GM12878 (cell line): ENCODE measurements at regions not wholly inside any gene's neighbourhood (a gene's known extent, or its start where the extent isn't known, plus 50 kb on each side); places are given as distances from the start of the nearest gene placed in this dataset.

Experiments used
- ATAC-seq: fragments of 200-7000 bp; cut with Tn5 transposase; 3 replicates; pipeline ENCODE4 v1.9.1; 2020; ENCODE audit warnings: mild to moderate bottlenecking, moderate library complexity
- BruUV-seq: library from RNA; stranded (reverse); fragments of 400-500 nt; replicated peaks from 2 replicates; lab custom pipeline; 2021; lab: Mats Ljungman, UMichigan
- CTCF ChIA-PET: fragments of 300-600 bp; sonication (Branson Sonifier 250); formaldehyde crosslinking; extraction: SDS; loops from one replicate; lab custom pipeline; 2021; ENCODE audit warnings: inconsistent platforms; lab: Yijun Ruan, JAX
- POLR2A ChIA-PET: fragments of 350-600 bp; formaldehyde crosslinking; extraction: SDS; loops from one replicate; lab custom pipeline; 2021; ENCODE audit warnings: inconsistent platforms; lab: Charles Lee
- RAD21 ChIA-PET: fragments of 300-600 bp; sonication (Branson Sonifier 250); formaldehyde crosslinking; loops from one replicate; lab custom pipeline; 2023; ENCODE audit warnings: antibody characterized with exemption; ENCODE audit not compliant: unreplicated experiment; lab: Charles Lee
- SMC1A ChIA-PET: fragments of 300-600 bp; sonication (Branson Sonifier 250); formaldehyde crosslinking; loops from one replicate; lab custom pipeline; 2023; ENCODE audit not compliant: unreplicated experiment, uncharacterized antibody; lab: Charles Lee
- DNase-seq: peaks from one replicate; pipeline ENCODE4 v3.0.0-alpha.2; 2011; ENCODE audit warnings: low read depth, low spot score
- FAIRE-seq: peaks from 3 replicates; lab custom pipeline; 2011; peaks lifted over from hg19 to GRCh38; lab: Jason Lieb, UNC
- H2AFZ ChIP-seq: 2 replicates; pipeline ENCODE4 v1.6.0; 2011; ENCODE audit warnings: low read depth, low read length, control low read depth; ENCODE audit not compliant: control insufficient read depth
- H3K27ac ChIP-seq: 2 replicates; pipeline ENCODE4 v1.5.1; 2011; ENCODE audit warnings: control low read depth; ENCODE audit not compliant: control insufficient read depth, insufficient read depth
- H3K27me3 ChIP-seq, 2 experiments: replicated peaks in 1 of 2; 2 replicates each; pipeline versions ENCODE4 v1.6.0 to v1.6.1; 2011; ENCODE audit warnings: low read length in 1 of 2; ENCODE audit not compliant: control insufficient read depth in 2 of 2, insufficient read depth in 2 of 2
- H3K36me3 ChIP-seq, 2 experiments: 2 replicates each; pipeline ENCODE4 v1.5.1; 2011; ENCODE audit warnings: low read length in 1 of 2; ENCODE audit not compliant: control insufficient read depth in 2 of 2, insufficient read depth in 2 of 2
- H3K4me1 ChIP-seq: 2 replicates; pipeline ENCODE4 v1.6.1; 2011; ENCODE audit warnings: mild to moderate bottlenecking, low read length, moderate library complexity, mixed read lengths; ENCODE audit not compliant: control insufficient read depth, insufficient read depth
- H3K4me2 ChIP-seq: 2 replicates; pipeline ENCODE4 v1.6.0; 2011; ENCODE audit warnings: control low read depth; ENCODE audit not compliant: control insufficient read depth, insufficient read depth
- H3K4me3 ChIP-seq: fragments of 200-600 bp; sonication (generic); 2 replicates; pipeline ENCODE4 v1.5.1; 2016
- H3K79me2 ChIP-seq: 2 replicates; pipeline ENCODE4 v1.6.0; 2011; ENCODE audit warnings: low read length; ENCODE audit not compliant: control insufficient read depth, insufficient read depth
- H3K9ac ChIP-seq: 2 replicates; pipeline ENCODE4 v1.8.0; 2011; ENCODE audit warnings: low read length, control low read depth, mixed read lengths; ENCODE audit not compliant: control insufficient read depth, insufficient read depth
- H3K9me3 ChIP-seq: replicated peaks from 3 replicates; pipeline ENCODE4 v1.5.1; 2011; ENCODE audit warnings: mild to moderate bottlenecking, low read length; ENCODE audit not compliant: control insufficient read depth, insufficient read depth
- H4K20me1 ChIP-seq: 2 replicates; pipeline ENCODE4 v1.6.0; 2011; ENCODE audit not compliant: control insufficient read depth, insufficient read depth
- CEBPB ChIP-seq, 2 experiments: fragments of 150-350 bp in 1 of 2; IDR thresholded peaks; 2 replicates each; pipeline ENCODE4 v1.6.1; 2012 to 2014; ENCODE audit warnings: low read depth in 2 of 2, low read length in 2 of 2, borderline replicate concordance in 1 of 2, inconsistent platforms in 1 of 2
- NFIC ChIP-seq: IDR thresholded peaks from 2 replicates; pipeline ENCODE4 v1.6.1; 2012; ENCODE audit warnings: low read depth, mild to moderate bottlenecking, inconsistent platforms, low read length, moderate library complexity
- NKRF ChIP-seq: fragments of 450-650 bp; conservative IDR thresholded peaks from 2 replicates; pipeline ENCODE4 v1.6.1; 2017; ENCODE audit warnings: mild to moderate bottlenecking, moderate library complexity
- RB1 ChIP-seq: fragments of 450-650 bp; formaldehyde crosslinking; IDR thresholded peaks from 2 replicates; pipeline ENCODE4 v1.6.1; 2017; ENCODE audit warnings: mild to moderate bottlenecking, borderline replicate concordance
- STAT1 ChIP-seq: fragments of 450-650 bp; conservative IDR thresholded peaks from 2 replicates; pipeline ENCODE4 v1.6.1; 2014; ENCODE audit warnings: antibody characterized with exemption, mild to moderate bottlenecking
- SUZ12 ChIP-seq: fragments of 200-600 bp; sonication (generic); IDR thresholded peaks from one replicate; pipeline ENCODE4 v1.6.1; 2018; ENCODE audit warnings: antibody characterized with exemption, mild to moderate bottlenecking; ENCODE audit not compliant: unreplicated experiment
- WRNIP1 ChIP-seq: IDR thresholded peaks from 2 replicates; pipeline ENCODE4 v1.6.1; 2011; ENCODE audit warnings: low read depth, low read length, improper control_type of control experiment, borderline replicate concordance
- WGBS: methylation state at CpG from one replicate; pipeline ENCODE4 v1.1.6; 2016; ENCODE audit warnings: low lambda C conversion rate; ENCODE audit not compliant: insufficient replicate concordance, insufficient coverage; ENCODE audit errors: missing lambda C conversion rate; 5-methylcytosine and 5-hydroxymethylcytosine counted together
- in situ Hi-C: fragments of 300-500 bp; cut with MboI; formaldehyde crosslinking; loops from 9 replicates; pipeline ENCODE4 v1.14.3; 2018; ENCODE audit warnings: mixed read lengths
- intact Hi-C: fragments of 100-400 bp; cut with micrococcal nuclease; formaldehyde crosslinking; loops from one replicate; pipeline ENCODE4 v1.14.2; 2022; ENCODE audit not compliant: unreplicated experiment

GRCh38 chr22:48091656-48092223 is 1329.3 kb downstream of the TBC1D22A start:
- Histone ChIP-seq H3K79me2 (no peaks in the 10 kb centered on the region), H2AFZ (no peak overlapping the region), H3K36me3 (no peaks in the 10 kb centered on the region), H3K27ac (no peak overlapping the region), H3K4me3 (no peak overlapping the region), H3K9ac (no peak overlapping the region), H3K27me3 (no peaks in the 10 kb centered on the region), H3K9me3 (no peaks in the 10 kb centered on the region), H3K4me1 (peaks cover 22% of the 10 kb centered on the region), H4K20me1 (no peaks in the 10 kb centered on the region), H3K4me2 (no peak overlapping the region)
- no TSS peak for BruUV-seq
- ChIA-PET RAD21 (no interaction called here), CTCF (no interaction called here), POLR2A (no interaction called here), SMC1A (no interaction called here)
- no peak for ATAC-seq
- no peak for DNase-seq
- intact Hi-C loops (no loop called here), in situ Hi-C loops (loop anchor here (25.0 kb wide), 1 partner anchor 1329 kb away; the partner anchor contains the start of gene TBC1D22A)
- 83% methylated on average over 10 of the region's 10 CpGs for WGBS
- TF ChIP-seq NKRF, result no peak
- no peak for TF ChIP-seq SUZ12
- TF ChIP-seq RB1, result no peak
- no peak for TF ChIP-seq NFIC
- TF ChIP-seq CEBPB (IDR thresholded peaks at IDR 0.05; ENCODE audit: borderline replicate concordance in 1 of 2, low read depth in 2 of 2, low read length in 2 of 2), result no peak
- TF ChIP-seq STAT1, result no peak
- no peak for TF ChIP-seq WRNIP1
- no peak for FAIRE-seq
